ENCODE measurements at regions not wholly inside any gene's neighbourhood (a gene's known extent, or its start where the extent isn't known, plus 50 kb on each side); places are given as distances from the start of the nearest gene placed in this dataset.

GRCh38 chr12:13270817-13271216 lies 74.3 kb downstream of the EMP1 start:
- DNase-seq, result no peak
